ENCODE measurements at regions not wholly inside any gene's neighbourhood (a gene's known extent, or its start where the extent isn't known, plus 50 kb on each side); places are given as distances from the start of the nearest gene placed in this dataset.

GRCh38 chr7:18087026-18087686 lies 59.5 kb upstream of the PRPS1L1 start:
- Histone ChIP-seq H3K79me2 (ENCODE audit: low read length) (no peaks in the 10 kb centered on the region), H3K4me2 (ENCODE audit: low read length) (peak overlapping the region; percentile 97), H3K9me3 (ENCODE audit: low read length) (no peaks in the 10 kb centered on the region), H3K4me1 (ENCODE audit: insufficient read depth, low read length) (no peaks in the 10 kb centered on the region; the same call in 1 of the 2 replicates), H4K20me1 (ENCODE audit: low read length) (no peaks in the 10 kb centered on the region), H3K4me3 (ENCODE audit: low read length) (peak overlapping the region; percentile 95), H3K9me2 (replicated peaks; ENCODE audit: low read length) (no peaks in the 10 kb centered on the region), H3K27ac (ENCODE audit: low read length) (no peak overlapping the region), H3K9ac (ENCODE audit: low read length) (no peak overlapping the region), H3K27me3 (ENCODE audit: low read length) (no peaks in the 10 kb centered on the region), H2AFZ (ENCODE audit: low read length) (peak overlapping the region; percentile 100), H3K36me3 (ENCODE audit: low read depth, low read length) (no peaks in the 10 kb centered on the region), H3F3A (ENCODE audit: low read length, unreplicated experiment) (no peaks in the 10 kb centered on the region)
- DNase-seq (no peak), ATAC-seq (peak; percentile 52)
- TF ChIP-seq, protein P1, sequence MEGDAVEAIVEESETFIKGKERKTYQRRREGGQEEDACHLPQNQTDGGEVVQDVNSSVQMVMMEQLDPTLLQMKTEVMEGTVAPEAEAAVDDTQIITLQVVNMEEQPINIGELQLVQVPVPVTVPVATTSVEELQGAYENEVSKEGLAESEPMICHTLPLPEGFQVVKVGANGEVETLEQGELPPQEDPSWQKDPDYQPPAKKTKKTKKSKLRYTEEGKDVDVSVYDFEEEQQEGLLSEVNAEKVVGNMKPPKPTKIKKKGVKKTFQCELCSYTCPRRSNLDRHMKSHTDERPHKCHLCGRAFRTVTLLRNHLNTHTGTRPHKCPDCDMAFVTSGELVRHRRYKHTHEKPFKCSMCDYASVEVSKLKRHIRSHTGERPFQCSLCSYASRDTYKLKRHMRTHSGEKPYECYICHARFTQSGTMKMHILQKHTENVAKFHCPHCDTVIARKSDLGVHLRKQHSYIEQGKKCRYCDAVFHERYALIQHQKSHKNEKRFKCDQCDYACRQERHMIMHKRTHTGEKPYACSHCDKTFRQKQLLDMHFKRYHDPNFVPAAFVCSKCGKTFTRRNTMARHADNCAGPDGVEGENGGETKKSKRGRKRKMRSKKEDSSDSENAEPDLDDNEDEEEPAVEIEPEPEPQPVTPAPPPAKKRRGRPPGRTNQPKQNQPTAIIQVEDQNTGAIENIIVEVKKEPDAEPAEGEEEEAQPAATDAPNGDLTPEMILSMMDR (conservative IDR thresholded peaks at IDR 0.05; ENCODE audit: low read depth, low read length): no peak
- TF ChIP-seq EZH2phosphoT487 (IDR thresholded peaks at IDR 0.05; ENCODE audit: borderline replicate concordance, low read length) (no peak), EZH2 (IDR thresholded peaks at IDR 0.05; ENCODE audit: low read length, unreplicated experiment) (no peak)
- TSS peak; percentile 45 for BruUV-seq (replicated peaks)
- POLR2A ChIA-PET (ENCODE audit: unreplicated experiment): no interaction called here
- CTCF ChIA-PET: no interaction called here
- intact Hi-C loops (cut with micrococcal nuclease): loop anchor here (5.0 kb wide), 3 partner anchors 90 to 210 kb away; no protein-coding TSS in a partner anchor

DNA sequence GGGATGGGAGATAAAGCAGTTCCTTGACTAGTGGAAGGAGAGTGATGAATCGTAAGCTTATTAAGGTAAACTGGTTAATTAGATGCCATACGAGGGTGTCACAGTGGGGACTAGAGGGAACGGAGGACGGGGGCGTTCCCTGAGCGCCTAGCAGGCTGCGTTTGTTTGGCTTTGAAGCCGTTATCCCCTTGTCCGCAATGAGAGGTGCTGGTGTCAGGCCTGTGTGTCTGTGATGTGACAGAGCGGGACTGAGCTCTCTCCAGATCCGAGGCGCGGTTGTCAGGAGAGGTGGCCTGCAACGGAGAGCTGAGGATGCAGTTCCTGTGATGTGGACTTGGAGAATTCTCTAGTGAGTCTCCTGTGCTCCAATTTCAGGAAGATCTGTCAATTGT lies 60.0 kb upstream of the PRPS1L1 start:
- Histone ChIP-seq H4K20me1 (ENCODE audit: low read length) (no peaks in the 10 kb centered on the region), H3K9ac (ENCODE audit: low read length) (no peak overlapping the region), H2AFZ (ENCODE audit: low read length) (peak overlapping the region; percentile 100), H3K36me3 (ENCODE audit: low read depth, low read length) (no peaks in the 10 kb centered on the region), H3K4me3 (ENCODE audit: low read length) (peak overlapping the region; percentile 95), H3K27me3 (ENCODE audit: low read length) (no peaks in the 10 kb centered on the region), H3F3A (ENCODE audit: low read length, unreplicated experiment) (no peaks in the 10 kb centered on the region), H3K27ac (ENCODE audit: low read length) (no peak overlapping the region), H3K9me3 (ENCODE audit: low read length) (no peaks in the 10 kb centered on the region), H3K4me1 (ENCODE audit: insufficient read depth, low read length) (no peaks in the 10 kb centered on the region; the same call in 1 of the 2 replicates), H3K4me2 (ENCODE audit: low read length) (peak overlapping the region; percentile 97), H3K79me2 (ENCODE audit: low read length) (no peaks in the 10 kb centered on the region), H3K9me2 (replicated peaks; ENCODE audit: low read length) (no peaks in the 10 kb centered on the region)
- POLR2A ChIA-PET (ENCODE audit: unreplicated experiment): no interaction called here
- CTCF ChIA-PET: interaction anchor here (0.5 kb wide), 1 partner anchor 153 kb away, joined by 3 read pairs; no protein-coding TSS in a partner anchor
- no TSS peak for BruUV-seq (replicated peaks)
- ATAC-seq: no peak; the same call in 1 of the 2 replicates
- TF ChIP-seq, protein P1 (conservative IDR thresholded peaks at IDR 0.05; ENCODE audit: low read depth, low read length): no peak
- no peak for TF ChIP-seq EZH2phosphoT487 (IDR thresholded peaks at IDR 0.05; ENCODE audit: borderline replicate concordance, low read length)
- no peak for TF ChIP-seq EZH2 (IDR thresholded peaks at IDR 0.05; ENCODE audit: low read length, unreplicated experiment)
- intact Hi-C loops (cut with micrococcal nuclease): loop anchor here (2.0 to 5.0 kb wide), 5 partner anchors 47 to 257 kb away; no protein-coding TSS in a partner anchor
- no peak for DNase-seq

GRCh38 chr7:18096087-18096486 lies 68.4 kb upstream of the PRPS1L1 start:
- no peaks in the 10 kb centered on the region for H3K79me2 ChIP-seq (ENCODE audit: low read length)
- H2AFZ ChIP-seq (ENCODE audit: low read length): no peak overlapping the region
- H3K9me2 ChIP-seq (replicated peaks; ENCODE audit: low read length): no peaks in the 10 kb centered on the region
- H4K20me1 ChIP-seq (ENCODE audit: low read length): no peaks in the 10 kb centered on the region
- no peak overlapping the region for H3K4me3 ChIP-seq (ENCODE audit: low read length)
- ATAC-seq: peak; percentile 96
- ChIA-PET POLR2A (ENCODE audit: unreplicated experiment) (no interaction called here), CTCF (no interaction called here)
- H3K4me1 ChIP-seq (ENCODE audit: insufficient read depth, low read length): peaks cover 11% of the 10 kb centered on the region
- no peaks in the 10 kb centered on the region for H3K36me3 ChIP-seq (ENCODE audit: low read depth, low read length)
- H3K9me3 ChIP-seq (ENCODE audit: low read length): no peaks in the 10 kb centered on the region
- no peak overlapping the region for H3K9ac ChIP-seq (ENCODE audit: low read length)
- no peaks in the 10 kb centered on the region for H3F3A ChIP-seq (ENCODE audit: low read length, unreplicated experiment)
- no TSS peak for BruUV-seq (replicated peaks)
- intact Hi-C loops (cut with micrococcal nuclease): no loop called here
- H3K27ac ChIP-seq (ENCODE audit: low read length): no peak overlapping the region
- DNase-seq: peak; percentile 64
- peak overlapping the region; percentile 8; the same call in 1 of the 2 replicates for H3K4me2 ChIP-seq (ENCODE audit: low read length)
- no peaks in the 10 kb centered on the region for H3K27me3 ChIP-seq (ENCODE audit: low read length)
- TF ChIP-seq, protein P1 (conservative IDR thresholded peaks at IDR 0.05; ENCODE audit: low read depth, low read length): no peak
- TF ChIP-seq EZH2phosphoT487 (IDR thresholded peaks at IDR 0.05; ENCODE audit: borderline replicate concordance, low read length) (no peak), EZH2 (IDR thresholded peaks at IDR 0.05; ENCODE audit: low read length, unreplicated experiment) (no peak)
